A673 (cell line): ENCODE measurements at regions not wholly inside any gene's neighbourhood (a gene's known extent, or its start where the extent isn't known, plus 50 kb on each side); places are given as distances from the start of the nearest gene placed in this dataset.

Experiments used
- BruUV-seq: library from RNA; stranded (reverse); fragments of 400-500 nt; replicated peaks from 2 replicates; lab custom pipeline; 2021; lab: Mats Ljungman, UMichigan
- CTCF ChIA-PET: fragments of 300-600 bp; sonication (Branson Sonifier 250); formaldehyde crosslinking; loops from one replicate; lab custom pipeline; 2022; ENCODE audit warnings: antibody characterized with exemption; lab: Charles Lee
- POLR2A ChIA-PET: fragments of 300-600 bp; sonication (Branson Sonifier 250); formaldehyde crosslinking; loops from one replicate; lab custom pipeline; 2022; ENCODE audit warnings: antibody characterized with exemption; ENCODE audit not compliant: low non-redundant PET; lab: Charles Lee
- DNase-seq: peaks from one replicate; pipeline ENCODE4 v3.0.0-alpha.2; 2015; ENCODE audit warnings: low spot score
- H3K27ac ChIP-seq: fragments of 200-600 bp; sonication (generic); 2 replicates; pipeline ENCODE4 v1.5.1; 2016; ENCODE audit warnings: mixed run types, low read depth, mild to moderate bottlenecking, mixed read lengths, antibody characterized with exemption, low read length; ENCODE audit not compliant: poor library complexity, severe bottlenecking
- H3K27me3 ChIP-seq: fragments of 200-600 bp; sonication (generic); replicated peaks from 2 replicates; pipeline ENCODE4 v1.6.1; 2017; ENCODE audit warnings: mixed run types, low read depth, mild to moderate bottlenecking, mixed read lengths, antibody characterized with exemption, low read length; ENCODE audit not compliant: insufficient read depth, poor library complexity
- H3K36me3 ChIP-seq: fragments of 200-600 bp; sonication (generic); 2 replicates; pipeline ENCODE4 v1.6.1; 2016; ENCODE audit warnings: mixed run types, mild to moderate bottlenecking, mixed read lengths, antibody characterized with exemption, low read length; ENCODE audit not compliant: insufficient read depth, poor library complexity, severe bottlenecking
- H3K4me1 ChIP-seq: fragments of 200-600 bp; sonication (generic); 2 replicates; pipeline ENCODE4 v1.6.1; 2017; ENCODE audit warnings: mixed run types, mild to moderate bottlenecking, mixed read lengths, antibody characterized with exemption, low read length; ENCODE audit not compliant: insufficient read depth, poor library complexity, severe bottlenecking
- H3K4me3 ChIP-seq: fragments of 200-600 bp; sonication (generic); 2 replicates; pipeline ENCODE4 v1.5.1; 2016; ENCODE audit warnings: low read depth, mixed run types, mild to moderate bottlenecking, mixed read lengths, low read length; ENCODE audit not compliant: poor library complexity, severe bottlenecking
- H3K9me3 ChIP-seq: fragments of 200-600 bp; sonication (generic); 2 replicates; pipeline ENCODE4 v1.6.1; 2016; ENCODE audit warnings: mixed run types, low read depth, mild to moderate bottlenecking, mixed read lengths, antibody characterized with exemption, low read length; ENCODE audit not compliant: poor library complexity, severe bottlenecking
- EZH2 ChIP-seq: fragments of 200-600 bp; sonication (generic); IDR thresholded peaks from 2 replicates; pipeline ENCODE4 v1.6.1; 2017; ENCODE audit warnings: borderline replicate concordance, low read depth, mild to moderate bottlenecking, mixed read lengths, antibody characterized with exemption, low read length; ENCODE audit not compliant: poor library complexity, severe bottlenecking
- intact Hi-C: fragments of 100-400 bp; cut with micrococcal nuclease; formaldehyde crosslinking; loops from one replicate; pipeline ENCODE4 v1.10.0; 2022; ENCODE audit not compliant: unreplicated experiment
- TF ChIP-seq, protein P1 (sequence below): fragments of 300-800, 200-600 bp; sonication (generic); conservative IDR thresholded peaks from 2 replicates; pipeline ENCODE4 v1.5.1; 2017; ENCODE audit warnings: low read depth, mild to moderate bottlenecking, antibody characterized with exemption, low read length, moderate library complexity, mixed read lengths

DNA sequence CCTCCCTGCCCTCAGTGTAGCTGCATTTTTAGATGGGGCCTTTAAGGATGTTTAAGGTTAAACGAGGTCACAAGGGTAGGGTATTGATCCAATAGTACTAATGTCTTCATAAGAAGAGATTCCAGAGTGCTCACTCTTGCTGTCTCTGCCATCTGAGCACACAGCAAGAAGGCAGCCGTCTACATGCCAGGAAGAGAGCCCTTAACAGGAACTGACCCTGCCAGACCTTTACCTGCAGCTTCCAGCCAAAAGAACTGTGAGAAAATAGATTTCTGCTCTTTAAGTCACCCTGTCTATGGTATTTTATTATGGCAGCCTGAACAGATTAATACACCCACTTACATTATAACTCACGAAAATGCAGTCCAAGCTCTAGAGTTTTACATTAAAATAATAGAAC is 685.3 kb upstream of the MARCKS start:
- TF ChIP-seq, protein P1, sequence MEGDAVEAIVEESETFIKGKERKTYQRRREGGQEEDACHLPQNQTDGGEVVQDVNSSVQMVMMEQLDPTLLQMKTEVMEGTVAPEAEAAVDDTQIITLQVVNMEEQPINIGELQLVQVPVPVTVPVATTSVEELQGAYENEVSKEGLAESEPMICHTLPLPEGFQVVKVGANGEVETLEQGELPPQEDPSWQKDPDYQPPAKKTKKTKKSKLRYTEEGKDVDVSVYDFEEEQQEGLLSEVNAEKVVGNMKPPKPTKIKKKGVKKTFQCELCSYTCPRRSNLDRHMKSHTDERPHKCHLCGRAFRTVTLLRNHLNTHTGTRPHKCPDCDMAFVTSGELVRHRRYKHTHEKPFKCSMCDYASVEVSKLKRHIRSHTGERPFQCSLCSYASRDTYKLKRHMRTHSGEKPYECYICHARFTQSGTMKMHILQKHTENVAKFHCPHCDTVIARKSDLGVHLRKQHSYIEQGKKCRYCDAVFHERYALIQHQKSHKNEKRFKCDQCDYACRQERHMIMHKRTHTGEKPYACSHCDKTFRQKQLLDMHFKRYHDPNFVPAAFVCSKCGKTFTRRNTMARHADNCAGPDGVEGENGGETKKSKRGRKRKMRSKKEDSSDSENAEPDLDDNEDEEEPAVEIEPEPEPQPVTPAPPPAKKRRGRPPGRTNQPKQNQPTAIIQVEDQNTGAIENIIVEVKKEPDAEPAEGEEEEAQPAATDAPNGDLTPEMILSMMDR, result no peak
- TF ChIP-seq EZH2, result no peak
- Histone ChIP-seq H3K9me3 (no peaks in the 10 kb centered on the region), H3K36me3 (no peaks in the 10 kb centered on the region), H3K4me3 (no peak overlapping the region), H3K4me1 (no peaks in the 10 kb centered on the region), H3K27ac (no peak overlapping the region), H3K27me3 (no peaks in the 10 kb centered on the region)
- ChIA-PET CTCF (no interaction called here), POLR2A (no interaction called here)
- intact Hi-C loops, result no loop called here
- no TSS peak for BruUV-seq
- DNase-seq, result no peak

DNA sequence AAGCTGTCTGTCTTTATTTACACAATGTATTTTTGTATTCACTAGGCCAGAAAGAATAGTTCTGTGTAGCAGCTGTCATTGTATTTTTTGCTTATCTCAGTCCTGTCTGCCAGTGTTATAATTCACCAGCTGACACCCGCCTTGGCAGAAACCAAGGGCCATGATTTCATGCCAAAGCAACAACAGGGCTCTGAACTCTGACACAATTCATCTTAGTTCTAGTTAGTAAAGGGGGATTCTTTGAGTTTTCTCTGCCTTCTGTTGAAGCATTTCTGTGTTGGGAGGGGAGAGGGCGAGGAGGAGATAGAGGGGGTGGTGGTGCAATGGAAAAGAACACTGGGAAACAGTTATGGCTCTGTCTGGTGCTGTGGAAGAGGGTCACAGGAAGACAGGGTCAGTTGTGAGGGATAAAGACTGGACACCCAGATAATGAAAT is 684.6 kb upstream of the MARCKS start:
- Histone ChIP-seq H3K9me3 (no peaks in the 10 kb centered on the region), H3K27ac (no peak overlapping the region), H3K36me3 (no peaks in the 10 kb centered on the region), H3K4me1 (no peaks in the 10 kb centered on the region), H3K27me3 (no peaks in the 10 kb centered on the region), H3K4me3 (no peak overlapping the region)
- POLR2A ChIA-PET, result no interaction called here
- CTCF ChIA-PET, result no interaction called here
- no peak for TF ChIP-seq EZH2
- TF ChIP-seq, protein P1, result no peak
- no peak for DNase-seq
- no TSS peak for BruUV-seq
- intact Hi-C loops, result no loop called here

DNA sequence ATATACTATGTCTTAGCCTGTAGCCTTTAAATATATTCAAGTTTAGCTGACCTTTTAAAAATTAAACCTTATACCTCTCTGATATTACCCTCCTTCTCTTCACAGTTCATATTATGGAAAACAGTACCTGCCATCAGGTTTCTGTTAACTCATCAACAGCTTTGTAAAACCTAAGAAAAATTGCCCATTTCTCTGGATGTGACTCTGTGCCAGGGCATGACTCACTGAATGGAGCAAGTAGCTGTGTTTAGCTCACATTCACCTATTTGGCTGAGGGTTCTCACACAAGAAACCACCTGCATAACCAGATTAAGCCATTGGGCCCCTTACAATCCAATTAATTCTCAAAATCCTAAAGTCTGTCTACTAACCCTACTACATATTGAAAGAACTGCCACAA is 678.8 kb upstream of the MARCKS start:
- POLR2A ChIA-PET, result no interaction called here
- TF ChIP-seq, protein P1, result no peak
- TF ChIP-seq EZH2, result no peak
- H3K9me3 ChIP-seq, result no peaks in the 10 kb centered on the region
- intact Hi-C loops, result no loop called here
- peaks cover 8% of the 10 kb centered on the region for H3K4me1 ChIP-seq
- H3K36me3 ChIP-seq, result no peaks in the 10 kb centered on the region
- H3K27ac ChIP-seq, result no peak overlapping the region
- DNase-seq, result no peak
- no TSS peak for BruUV-seq
- no peaks in the 10 kb centered on the region for H3K27me3 ChIP-seq
- CTCF ChIA-PET, result no interaction called here
- no peak overlapping the region for H3K4me3 ChIP-seq
